ENCODE measurements at regions not wholly inside any gene's neighbourhood (a gene's known extent, or its start where the extent isn't known, plus 50 kb on each side); places are given as distances from the start of the nearest gene placed in this dataset.
"Not testable (repeated sequence)": the region's sequence is repeated elsewhere in the genome, so short reads cannot be mapped to it uniquely, and the experiment has no call there.

- in situ Hi-C loops (cut with MboI; ENCODE audit: low sequenced_read_pairs, unreplicated experiment), result no loop called here
- no peak for TF ChIP-seq CTCF (IDR thresholded peaks at IDR 0.05; ENCODE audit: borderline replicate concordance, control extremely low read depth, extremely low read depth, insufficient read depth, missing control alignments)
- DNase-seq (ENCODE audit: low spot score), result no peak
These were observed 1068.3 kb upstream of the EDIL3 start for GRCh38 chr5:85453026-85453349.

GRCh38 chr5:85458319-85458718 is 1073.6 kb upstream of the EDIL3 start:
- in situ Hi-C loops (cut with MboI; ENCODE audit: low sequenced_read_pairs, unreplicated experiment), result no loop called here
- no peak for DNase-seq (ENCODE audit: low spot score)
- TF ChIP-seq CTCF (IDR thresholded peaks at IDR 0.05; ENCODE audit: borderline replicate concordance, control extremely low read depth, extremely low read depth, insufficient read depth, missing control alignments), result no peak

GRCh38 chr5:85462957-85463356 is 1078.3 kb upstream of the EDIL3 start:
- TF ChIP-seq CTCF (IDR thresholded peaks at IDR 0.05; ENCODE audit: borderline replicate concordance, control extremely low read depth, extremely low read depth, insufficient read depth, missing control alignments), result no peak
- no peak for DNase-seq (ENCODE audit: low spot score)
- in situ Hi-C loops (cut with MboI; ENCODE audit: low sequenced_read_pairs, unreplicated experiment), result no loop called here

GRCh38 chr5:85466423-85466822 is 1081.7 kb upstream of the EDIL3 start:
- TF ChIP-seq CTCF (IDR thresholded peaks at IDR 0.05; ENCODE audit: borderline replicate concordance, control extremely low read depth, extremely low read depth, insufficient read depth, missing control alignments), result no peak
- in situ Hi-C loops (cut with MboI; ENCODE audit: low sequenced_read_pairs, unreplicated experiment), result no loop called here
- DNase-seq (ENCODE audit: low spot score), result no peak

- in situ Hi-C loops (cut with MboI; ENCODE audit: low sequenced_read_pairs, unreplicated experiment), result no loop called here
- no peak for DNase-seq (ENCODE audit: low spot score)
- no peak for TF ChIP-seq CTCF (IDR thresholded peaks at IDR 0.05; ENCODE audit: borderline replicate concordance, control extremely low read depth, extremely low read depth, insufficient read depth, missing control alignments)
These were observed 1088.1 kb upstream of the EDIL3 start for GRCh38 chr5:85472749-85473148.

- DNase-seq (ENCODE audit: low spot score); in situ Hi-C loops (cut with MboI; ENCODE audit: low sequenced_read_pairs, unreplicated experiment): not testable (repeated sequence)
These were observed 1090.5 kb upstream of the EDIL3 start for GRCh38 chr5:85475151-85475550.

GRCh38 chr5:85476617-85477016 is 1091.9 kb upstream of the EDIL3 start:
- no peak for TF ChIP-seq CTCF (IDR thresholded peaks at IDR 0.05; ENCODE audit: borderline replicate concordance, control extremely low read depth, extremely low read depth, insufficient read depth, missing control alignments)
- in situ Hi-C loops (cut with MboI; ENCODE audit: low sequenced_read_pairs, unreplicated experiment), result no loop called here
- DNase-seq (ENCODE audit: low spot score), result no peak
